Stimulated activated CD4-positive, alpha-beta T cell treated with anti-CD3 and anti-CD28 coated beads, Interleukin-1b, Interleukin-23, amount 100 ng/mL, for 24 hours (primary cell): ENCODE measurements at regions not wholly inside any gene's neighbourhood (a gene's known extent, or its start where the extent isn't known, plus 50 kb on each side); places are given as distances from the start of the nearest gene placed in this dataset.
"Not testable (repeated sequence)": the region's sequence is repeated elsewhere in the genome, so short reads cannot be mapped to it uniquely, and the experiment has no call there.

Source experiments
- DNase-seq, 4 experiments: peaks; one replicate each; pipeline ENCODE4 v3.0.0-alpha.2; 2020; ENCODE audit warnings: low read depth in 4 of 4, low spot score in 1 of 4

- no peak for DNase-seq
Observed at GRCh38 chr6:140790109-140790508, 1342.6 kb upstream of the GJE1 start.

GRCh38 chr6:140789466-140789865, 1343.3 kb upstream of the GJE1 start:
- no peak for DNase-seq

GRCh38 chr6:140785926-140786325, 1346.8 kb upstream of the GJE1 start:
- DNase-seq: no peak

GRCh38 chr6:140784573-140784972, 1348.2 kb upstream of the GJE1 start:
- DNase-seq: no peak

- DNase-seq: not testable (repeated sequence)
Observed at GRCh38 chr6:140783504-140783903, 1349.2 kb upstream of the GJE1 start.

- DNase-seq: no peak
Observed at GRCh38 chr6:140782941-140783340, 1349.8 kb upstream of the GJE1 start.

GRCh38 chr6:140779991-140780596, 1352.6 kb upstream of the GJE1 start:
- DNase-seq: no peak

- DNase-seq: no peak
Observed at GRCh38 chr6:140779341-140779740, 1353.4 kb upstream of the GJE1 start.

- no peak for DNase-seq
Observed at GRCh38 chr6:140777780-140778179, 1354.9 kb upstream of the GJE1 start.

GRCh38 chr6:140775061-140775460, 1357.7 kb upstream of the GJE1 start:
- DNase-seq: no peak

GRCh38 chr6:140774080-140774505, 1358.6 kb upstream of the GJE1 start:
- DNase-seq: no peak

- no peak for DNase-seq
Observed at GRCh38 chr6:140773276-140773675, 1359.4 kb upstream of the GJE1 start.

GRCh38 chr6:140772576-140772975, 1360.1 kb upstream of the GJE1 start:
- no peak for DNase-seq

- DNase-seq: no peak
Observed at GRCh38 chr6:140768133-140768532, 1364.6 kb upstream of the GJE1 start.

GRCh38 chr6:140766999-140767398, 1365.7 kb upstream of the GJE1 start:
- no peak for DNase-seq

- DNase-seq: no peak
Observed at GRCh38 chr6:140758169-140758877, 1374.4 kb upstream of the GJE1 start.

GRCh38 chr6:140752234-140752633, 1377.8 kb upstream of the CITED2 start:
- no peak for DNase-seq

GRCh38 chr6:140747114-140747513, 1372.7 kb upstream of the CITED2 start:
- no peak for DNase-seq

- DNase-seq: no peak
Observed at GRCh38 chr6:140744659-140745320, 1370.3 kb upstream of the CITED2 start.

- DNase-seq: no peak
Observed at GRCh38 chr6:140736231-140736630, 1361.8 kb upstream of the CITED2 start.

- no peak for DNase-seq
Observed at GRCh38 chr6:140732991-140733390, 1358.5 kb upstream of the CITED2 start.

- no peak for DNase-seq
Observed at GRCh38 chr6:140732155-140732554, 1357.7 kb upstream of the CITED2 start.
